Trophoblast cell (in vitro differentiated cells and primary cell): ENCODE measurements at regions not wholly inside any gene's neighbourhood (a gene's known extent, or its start where the extent isn't known, plus 50 kb on each side); places are given as distances from the start of the nearest gene placed in this dataset.
"Not testable (repeated sequence)": the region's sequence is repeated elsewhere in the genome, so short reads cannot be mapped to it uniquely, and the experiment has no call there.

Experiments used
- DNase-seq, 2 donors: peaks; one replicate each; pipeline ENCODE4 v3.0.0-alpha.2; 2016
- H2AFZ ChIP-seq: 2 replicates; pipeline ENCODE4 v1.6.1; 2013; ENCODE audit warnings: low read length, moderate library complexity, mild to moderate bottlenecking; ENCODE audit not compliant: insufficient read depth, poor library complexity
- H2AK5ac ChIP-seq: 2 replicates; pipeline ENCODE4 v1.6.1; 2013; ENCODE audit warnings: mild to moderate bottlenecking, low read length
- H2BK120ac ChIP-seq: 2 replicates; pipeline ENCODE4 v1.6.1; 2013; ENCODE audit warnings: low read length, mild to moderate bottlenecking, moderate library complexity; ENCODE audit not compliant: insufficient read depth, poor library complexity
- H2BK12ac ChIP-seq: 2 replicates; pipeline ENCODE4 v1.6.1; 2013; ENCODE audit warnings: mild to moderate bottlenecking, low read length, moderate library complexity
- H2BK5ac ChIP-seq: 2 replicates; pipeline ENCODE4 v1.6.1; 2013; ENCODE audit warnings: low read length, low read depth, moderate library complexity, mild to moderate bottlenecking; ENCODE audit not compliant: poor library complexity
- H3K14ac ChIP-seq: 2 replicates; pipeline ENCODE4 v1.6.1; 2013; ENCODE audit warnings: mild to moderate bottlenecking, low read length
- H3K18ac ChIP-seq: 2 replicates; pipeline ENCODE4 v1.6.1; 2013; ENCODE audit warnings: mild to moderate bottlenecking, low read length
- H3K23ac ChIP-seq: 2 replicates; pipeline ENCODE4 v1.6.1; 2013; ENCODE audit warnings: low read length
- H3K27ac ChIP-seq: 2 replicates; pipeline ENCODE4 v1.5.1; 2013; ENCODE audit warnings: low read depth, mild to moderate bottlenecking, inconsistent platforms, low read length, moderate library complexity
- H3K27me3 ChIP-seq: 2 replicates; pipeline ENCODE4 v1.6.1; 2013; ENCODE audit warnings: inconsistent platforms, mild to moderate bottlenecking, low read length, moderate library complexity; ENCODE audit not compliant: insufficient read depth
- H3K36me3 ChIP-seq, 2 experiments: 1 replicate in 1 of 2; 2 replicates in 1 of 2; pipeline ENCODE4 v1.6.1; 2013; ENCODE audit warnings: low read length in 2 of 2, mild to moderate bottlenecking in 2 of 2, moderate library complexity in 1 of 2; ENCODE audit not compliant: insufficient read depth in 2 of 2, control insufficient read depth in 1 of 2
- H3K4ac ChIP-seq: 2 replicates; pipeline ENCODE4 v1.6.1; 2013; ENCODE audit warnings: low read depth, mild to moderate bottlenecking, low read length, moderate library complexity
- H3K4me1 ChIP-seq, 2 experiments: 1 replicate in 1 of 2; 2 replicates in 1 of 2; pipeline ENCODE4 v1.6.1; 2013; ENCODE audit warnings: low read length in 2 of 2, mild to moderate bottlenecking in 2 of 2, moderate library complexity in 1 of 2; ENCODE audit not compliant: insufficient read depth in 2 of 2, control insufficient read depth in 1 of 2
- H3K4me2 ChIP-seq: 2 replicates; pipeline ENCODE4 v1.6.1; 2013; ENCODE audit warnings: inconsistent platforms, mild to moderate bottlenecking, low read length, moderate library complexity
- H3K4me3 ChIP-seq: 2 replicates; pipeline ENCODE4 v1.5.1; 2013; ENCODE audit warnings: mild to moderate bottlenecking, low read depth, low read length, inconsistent platforms
- H3K79me1 ChIP-seq: one replicate; pipeline ENCODE4 v1.6.1; 2013; ENCODE audit warnings: low read length
- H3K79me2 ChIP-seq: 2 replicates; pipeline ENCODE4 v1.6.1; 2013; ENCODE audit warnings: low read length, mild to moderate bottlenecking; ENCODE audit not compliant: control insufficient read depth, insufficient read depth, poor library complexity
- H3K9ac ChIP-seq: 2 replicates; pipeline ENCODE4 v1.6.1; 2013; ENCODE audit warnings: mild to moderate bottlenecking, low read length
- H3K9me3 ChIP-seq: 2 replicates; pipeline ENCODE4 v1.6.1; 2013; ENCODE audit warnings: low read depth, mild to moderate bottlenecking, control low read depth, inconsistent platforms, low read length; ENCODE audit not compliant: insufficient read depth
- H4K12ac ChIP-seq: 2 replicates; pipeline ENCODE4 v1.6.1; 2013; ENCODE audit warnings: low read depth, mild to moderate bottlenecking, low read length, moderate library complexity
- H4K8ac ChIP-seq: 2 replicates; pipeline ENCODE4 v1.6.1; 2013; ENCODE audit warnings: low read depth, mild to moderate bottlenecking, low read length, moderate library complexity
- H4K91ac ChIP-seq: one replicate; pipeline ENCODE4 v1.6.1; 2013; ENCODE audit warnings: low read depth, mild to moderate bottlenecking, low read length, moderate library complexity
- WGBS: extraction: QIAGEN DNeasy Blood & Tissue Kit; methylation state at CpG from one replicate; pipeline ENCODE4 v1.1.7; 2013; ENCODE audit warnings: missing lambda C conversion rate; ENCODE audit not compliant: insufficient read length, insufficient coverage; ENCODE audit errors: extremely low coverage; 5-methylcytosine and 5-hydroxymethylcytosine counted together

DNA sequence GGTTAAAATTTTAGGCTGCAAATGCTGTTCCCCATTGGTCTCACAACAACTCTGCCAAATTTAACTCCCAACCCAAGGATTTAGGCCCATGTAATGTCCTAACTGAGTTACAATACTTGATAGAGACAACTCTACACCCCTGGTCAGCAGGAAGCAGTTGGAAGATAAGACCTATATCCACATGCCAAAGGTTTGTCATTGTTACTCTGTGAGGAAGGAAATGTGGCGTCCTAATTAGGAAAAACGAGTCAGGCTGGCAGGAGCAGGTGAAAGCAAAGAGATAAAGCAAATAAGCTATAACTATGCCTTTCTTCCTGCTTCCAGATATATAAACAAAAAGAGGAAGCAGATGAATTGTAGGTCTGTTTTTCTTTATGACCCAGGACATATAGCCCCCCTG, 69.1 kb downstream of the SPIN4 start:
- H3K4ac ChIP-seq, result no peak overlapping the region
- no peak overlapping the region for H3K27ac ChIP-seq
- no peaks in the 10 kb centered on the region for H3K36me3 ChIP-seq
- H3K27me3 ChIP-seq, result no peaks in the 10 kb centered on the region
- H3K4me2 ChIP-seq, result no peak overlapping the region
- no peak overlapping the region for H2BK5ac ChIP-seq
- peaks cover 0 to 3% of the 10 kb centered on the region in 2 experiments for H3K4me1 ChIP-seq
- WGBS, result no CpG with 5 or more reads among the region's 2 CpGs
- H4K12ac ChIP-seq, result no peak overlapping the region
- DNase-seq, result peak in 1 of 2 donors; percentile 41
- H3K79me1 ChIP-seq, result no peaks in the 10 kb centered on the region
- no peak overlapping the region for H4K91ac ChIP-seq
- no peak overlapping the region for H3K14ac ChIP-seq
- H2BK120ac ChIP-seq, result no peak overlapping the region
- no peak overlapping the region for H3K18ac ChIP-seq
- H2AK5ac ChIP-seq, result no peak overlapping the region
- H2BK12ac ChIP-seq, result no peak overlapping the region
- no peak overlapping the region for H3K9ac ChIP-seq
- H3K9me3 ChIP-seq, result no peaks in the 10 kb centered on the region
- no peak overlapping the region for H4K8ac ChIP-seq
- H3K4me3 ChIP-seq, result no peak overlapping the region
- no peaks in the 10 kb centered on the region for H3K79me2 ChIP-seq
- H3K23ac ChIP-seq, result no peak overlapping the region
- no peak overlapping the region for H2AFZ ChIP-seq

DNA sequence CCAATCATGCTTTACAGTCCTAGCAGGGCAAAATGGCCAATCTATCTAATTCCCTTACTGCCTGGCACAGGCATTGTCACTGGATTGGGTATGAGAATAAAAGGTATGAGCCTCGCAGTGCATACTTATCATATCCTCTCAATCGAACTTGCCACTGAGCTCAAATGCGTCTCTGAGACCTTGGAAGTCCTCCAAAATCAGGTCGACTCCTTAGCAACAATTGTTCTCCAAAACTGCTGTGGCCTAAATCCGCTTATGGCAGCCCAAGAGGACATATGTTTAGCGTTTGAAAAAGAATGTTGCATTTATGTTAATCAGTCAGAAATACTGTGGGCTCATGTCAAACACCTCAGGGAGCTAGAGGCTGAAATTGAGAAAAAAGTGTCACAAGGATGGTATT, 69.7 kb downstream of the SPIN4 start:
- H2AFZ ChIP-seq, result no peak overlapping the region
- no peaks in the 10 kb centered on the region for H3K27me3 ChIP-seq
- no peak overlapping the region for H4K8ac ChIP-seq
- H3K79me2 ChIP-seq, result no peaks in the 10 kb centered on the region
- H3K18ac ChIP-seq, result no peak overlapping the region
- no peak overlapping the region for H3K27ac ChIP-seq
- no peak overlapping the region for H2BK5ac ChIP-seq
- no peak overlapping the region for H3K4me3 ChIP-seq
- H2BK120ac ChIP-seq, result no peak overlapping the region
- no peak overlapping the region for H3K14ac ChIP-seq
- H3K4me2 ChIP-seq, result no peak overlapping the region
- H2BK12ac ChIP-seq, result no peak overlapping the region
- no peak for DNase-seq
- no peak overlapping the region for H4K91ac ChIP-seq
- no peak overlapping the region for H3K4ac ChIP-seq
- no peaks in the 10 kb centered on the region for H3K9me3 ChIP-seq
- H3K23ac ChIP-seq, result no peak overlapping the region
- H3K36me3 ChIP-seq, result no peaks in the 10 kb centered on the region
- no peak overlapping the region for H4K12ac ChIP-seq
- peaks cover 0 to 3% of the 10 kb centered on the region in 2 experiments for H3K4me1 ChIP-seq
- H3K9ac ChIP-seq, result no peak overlapping the region
- H3K79me1 ChIP-seq, result no peaks in the 10 kb centered on the region
- no peak overlapping the region for H2AK5ac ChIP-seq
- WGBS, result no CpG with 5 or more reads among the region's 6 CpGs

- not testable (repeated sequence) for H3K27me3 ChIP-seq, H2AFZ ChIP-seq, H4K91ac ChIP-seq, H4K8ac ChIP-seq, H2BK5ac ChIP-seq, H3K79me1 ChIP-seq, H3K18ac ChIP-seq, H3K9ac ChIP-seq, H3K9me3 ChIP-seq, H3K79me2 ChIP-seq, H3K4me1 ChIP-seq, H4K12ac ChIP-seq, H3K23ac ChIP-seq, H2BK120ac ChIP-seq, H2BK12ac ChIP-seq, H3K4me3 ChIP-seq, DNase-seq, H3K27ac ChIP-seq, H3K14ac ChIP-seq, H2AK5ac ChIP-seq, H3K4ac ChIP-seq, H3K4me2 ChIP-seq, H3K36me3 ChIP-seq
- no CpG with 5 or more reads among the region's 3 CpGs for WGBS
Measured at GRCh38 chrX:63277394-63277793, 73.7 kb downstream of the SPIN4 start.

DNA sequence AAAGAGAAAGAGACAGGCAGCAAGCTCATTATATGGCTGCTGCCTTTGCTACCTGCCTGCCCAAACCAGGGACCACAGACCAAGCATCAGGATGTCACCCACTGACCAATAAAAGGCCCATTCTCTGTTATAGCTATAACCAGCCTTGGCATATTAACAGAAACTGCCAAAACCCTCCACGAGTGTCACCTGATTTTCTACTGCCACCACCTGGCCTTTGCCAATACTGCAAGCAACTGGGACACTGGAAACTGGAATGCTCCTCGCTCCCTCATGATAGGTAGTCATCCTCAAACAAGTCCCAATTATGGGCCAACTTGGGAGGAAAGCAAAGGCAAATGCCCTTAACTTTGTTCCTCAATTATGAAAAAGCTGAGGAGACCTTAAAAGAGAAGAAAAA, 76.0 kb downstream of the SPIN4 start:
- Histone ChIP-seq H2BK12ac (no peak overlapping the region), H3K9ac (no peak overlapping the region), H2AFZ (no peak overlapping the region), H3K23ac (no peak overlapping the region), H3K79me2 (no peaks in the 10 kb centered on the region), H4K8ac (no peak overlapping the region), H2BK5ac (no peak overlapping the region), H3K4me1 (no peaks in the 10 kb centered on the region), H3K27me3 (no peaks in the 10 kb centered on the region), H2AK5ac (no peak overlapping the region), H3K36me3 (no peaks in the 10 kb centered on the region), H2BK120ac (no peak overlapping the region), H3K18ac (no peak overlapping the region), H3K9me3 (no peaks in the 10 kb centered on the region), H3K14ac (no peak overlapping the region), H3K4me2 (no peak overlapping the region), H4K12ac (no peak overlapping the region), H3K4me3 (no peak overlapping the region), H3K4ac (no peak overlapping the region), H3K27ac (no peak overlapping the region), H3K79me1 (no peaks in the 10 kb centered on the region), H4K91ac (no peak overlapping the region)
- DNase-seq, result peak; percentile 3 to 59
- no CpG with 5 or more reads among the region's 2 CpGs for WGBS
